ENCODE measurements at regions not wholly inside any gene's neighbourhood (a gene's known extent, or its start where the extent isn't known, plus 50 kb on each side); places are given as distances from the start of the nearest gene placed in this dataset.

GRCh38 chr5:88394536-88395175 lies 126.0 kb upstream of the TMEM161B start:
- no peak for DNase-seq

GRCh38 chr5:88393716-88394535 lies 125.3 kb upstream of the TMEM161B start:
- no peak for DNase-seq

GRCh38 chr5:88393042-88393441 lies 124.4 kb upstream of the TMEM161B start:
- no peak for DNase-seq

- no peak for DNase-seq
These were observed 123.3 kb upstream of the TMEM161B start for GRCh38 chr5:88391991-88392390.

GRCh38 chr5:88391116-88391515 lies 122.5 kb upstream of the TMEM161B start:
- no peak for DNase-seq

- no peak for DNase-seq
These were observed 121.8 kb upstream of the TMEM161B start for GRCh38 chr5:88390481-88390880.

- no peak for DNase-seq
These were observed 121.4 kb upstream of the TMEM161B start for GRCh38 chr5:88390096-88390441.

- no peak for DNase-seq
These were observed 120.9 kb upstream of the TMEM161B start for GRCh38 chr5:88389338-88390095.

- DNase-seq, result peak; percentile 54
These were observed 120.1 kb upstream of the TMEM161B start for GRCh38 chr5:88388476-88389337.

- DNase-seq, result no peak
These were observed 116.2 kb upstream of the TMEM161B start for GRCh38 chr5:88384886-88385285.

GRCh38 chr5:88380332-88380731 lies 111.7 kb upstream of the TMEM161B start:
- DNase-seq, result peak; percentile 69

GRCh38 chr5:88377705-88378656 lies 109.3 kb upstream of the TMEM161B start:
- peak; percentile 74 for DNase-seq

GRCh38 chr5:88377240-88377639 lies 108.6 kb upstream of the TMEM161B start:
- DNase-seq, result no peak

GRCh38 chr5:88376728-88377127 lies 108.1 kb upstream of the TMEM161B start:
- no peak for DNase-seq

GRCh38 chr5:88374391-88374790 lies 105.7 kb upstream of the TMEM161B start:
- DNase-seq, result no peak

GRCh38 chr5:88370824-88371223 lies 102.2 kb upstream of the TMEM161B start:
- no peak for DNase-seq

- no peak for DNase-seq
These were observed 99.6 kb upstream of the TMEM161B start for GRCh38 chr5:88368201-88368600.

GRCh38 chr5:88364991-88365390 lies 96.3 kb upstream of the TMEM161B start:
- DNase-seq, result no peak

- DNase-seq, result no peak
These were observed 86.9 kb upstream of the TMEM161B start for GRCh38 chr5:88355490-88356050.

- no peak for DNase-seq
These were observed 57.2 kb upstream of the TMEM161B start for GRCh38 chr5:88325868-88326267.

GRCh38 chr5:88322785-88323184 lies 54.1 kb upstream of the TMEM161B start:
- DNase-seq, result no peak

Measured in NCI-H2171 treated with DMSO at 0.1 percent for 48 hours (cell line).